OCI-LY3 (cell line): ENCODE measurements at regions not wholly inside any gene's neighbourhood (a gene's known extent, or its start where the extent isn't known, plus 50 kb on each side); places are given as distances from the start of the nearest gene placed in this dataset.

Experiments used
- EZH2phosphoT487 ChIP-seq: fragments of 200-600 bp; shearing (Covaris generic); IDR thresholded peaks from 2 replicates; pipeline ENCODE4 v1.6.1; 2018; ENCODE audit warnings: antibody characterized with exemption, mixed run types, low read depth
- TF ChIP-seq, protein P1 (sequence below): fragments of 200-600, 300-600 bp; sonication (generic); IDR thresholded peaks from 2 replicates; pipeline ENCODE4 v1.5.1; 2014; ENCODE audit warnings: antibody characterized with exemption, low read length, low read depth

DNA sequence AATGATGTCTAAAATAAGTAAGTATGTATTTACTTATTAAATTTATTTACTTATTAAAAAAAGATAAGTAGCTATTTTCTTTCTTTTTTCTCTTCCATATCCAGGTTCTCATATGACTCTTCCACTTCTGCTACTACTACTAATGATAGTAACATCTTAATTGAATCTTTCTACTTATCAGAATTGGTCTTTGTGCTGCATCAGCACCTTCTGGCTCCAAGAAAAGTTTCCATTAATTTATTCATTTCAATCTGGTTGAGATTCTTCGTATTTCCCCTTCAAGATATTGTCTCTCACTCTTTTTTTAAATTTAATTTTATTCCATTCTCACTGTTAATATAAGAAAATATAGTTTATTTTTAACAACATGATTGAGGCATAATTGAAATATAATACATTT lies 1675.4 kb downstream of the DPP10 start:
- TF ChIP-seq, protein P1, sequence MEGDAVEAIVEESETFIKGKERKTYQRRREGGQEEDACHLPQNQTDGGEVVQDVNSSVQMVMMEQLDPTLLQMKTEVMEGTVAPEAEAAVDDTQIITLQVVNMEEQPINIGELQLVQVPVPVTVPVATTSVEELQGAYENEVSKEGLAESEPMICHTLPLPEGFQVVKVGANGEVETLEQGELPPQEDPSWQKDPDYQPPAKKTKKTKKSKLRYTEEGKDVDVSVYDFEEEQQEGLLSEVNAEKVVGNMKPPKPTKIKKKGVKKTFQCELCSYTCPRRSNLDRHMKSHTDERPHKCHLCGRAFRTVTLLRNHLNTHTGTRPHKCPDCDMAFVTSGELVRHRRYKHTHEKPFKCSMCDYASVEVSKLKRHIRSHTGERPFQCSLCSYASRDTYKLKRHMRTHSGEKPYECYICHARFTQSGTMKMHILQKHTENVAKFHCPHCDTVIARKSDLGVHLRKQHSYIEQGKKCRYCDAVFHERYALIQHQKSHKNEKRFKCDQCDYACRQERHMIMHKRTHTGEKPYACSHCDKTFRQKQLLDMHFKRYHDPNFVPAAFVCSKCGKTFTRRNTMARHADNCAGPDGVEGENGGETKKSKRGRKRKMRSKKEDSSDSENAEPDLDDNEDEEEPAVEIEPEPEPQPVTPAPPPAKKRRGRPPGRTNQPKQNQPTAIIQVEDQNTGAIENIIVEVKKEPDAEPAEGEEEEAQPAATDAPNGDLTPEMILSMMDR, result no peak
- TF ChIP-seq EZH2phosphoT487, result no peak
